GM23338 (cell line): ENCODE measurements at regions not wholly inside any gene's neighbourhood (a gene's known extent, or its start where the extent isn't known, plus 50 kb on each side); places are given as distances from the start of the nearest gene placed in this dataset.

ENCODE experiments used
- ATAC-seq: fragments of 200-7000 bp; cut with Tn5 transposase; 3 replicates; pipeline ENCODE4 v1.9.1; 2020
- DNase-seq: peaks from one replicate; pipeline ENCODE4 v3.0.0-alpha.2; 2015; ENCODE audit warnings: low spot score
- H2AFZ ChIP-seq: fragments of 200-600 bp; sonication (generic); 2 replicates; pipeline ENCODE4 v1.8.0; 2016; ENCODE audit warnings: antibody characterized with exemption, mild to moderate bottlenecking, moderate library complexity
- H3F3A ChIP-seq: fragments of 200-600 bp; sonication (generic); replicated peaks from 2 replicates; pipeline ENCODE4 v1.8.0; 2017; ENCODE audit warnings: antibody characterized with exemption, mixed run types, low read depth
- H3K27ac ChIP-seq: fragments of 200-600 bp; sonication (generic); 2 replicates; pipeline ENCODE4 v1.6.1; 2016; ENCODE audit warnings: low read depth
- H3K27me3 ChIP-seq: fragments of 200-600 bp; sonication (generic); 2 replicates; pipeline ENCODE4 v1.8.0; 2016; ENCODE audit warnings: mild to moderate bottlenecking, mixed run types, moderate library complexity; ENCODE audit not compliant: insufficient read depth
- H3K36me3 ChIP-seq: fragments of 200-600 bp; sonication (generic); 2 replicates; pipeline ENCODE4 v1.8.0; 2016; ENCODE audit warnings: mild to moderate bottlenecking; ENCODE audit not compliant: insufficient read depth
- H3K4me1 ChIP-seq: fragments of 200-600 bp; sonication (generic); 2 replicates; pipeline ENCODE4 v1.8.0; 2016; ENCODE audit warnings: mild to moderate bottlenecking, moderate library complexity; ENCODE audit not compliant: insufficient read depth
- H3K4me2 ChIP-seq: fragments of 200-600 bp; sonication (generic); 2 replicates; pipeline ENCODE4 v1.7.1; 2017; ENCODE audit warnings: mixed run types
- H3K4me3 ChIP-seq: fragments of 200-600 bp; sonication (generic); 2 replicates; pipeline ENCODE4 v1.6.1; 2016; ENCODE audit warnings: mixed run types
- H3K79me2 ChIP-seq: fragments of 200-600 bp; sonication (generic); replicated peaks from 2 replicates; pipeline ENCODE4 v1.8.0; 2017; ENCODE audit warnings: mild to moderate bottlenecking; ENCODE audit not compliant: insufficient read depth
- H3K9me2 ChIP-seq: fragments of 200-600 bp; sonication (generic); 2 replicates; pipeline ENCODE4 v1.8.0; 2017; ENCODE audit not compliant: insufficient read depth
- H4K20me1 ChIP-seq: fragments of 200-600 bp; sonication (generic); replicated peaks from 2 replicates; pipeline ENCODE4 v1.8.0; 2017; ENCODE audit warnings: mild to moderate bottlenecking; ENCODE audit not compliant: insufficient read depth
- H3K27ac Mint-ChIP-seq: 2 replicates; pipeline ENCODE4 v1.8.0; 2020; ENCODE audit warnings: inconsistent platforms, mild to moderate bottlenecking, moderate library complexity, mixed read lengths
- H3K27me3 Mint-ChIP-seq: 3 replicates; pipeline ENCODE4 v1.8.0; 2022; ENCODE audit warnings: low read depth, mild to moderate bottlenecking, moderate library complexity, mixed read lengths, inconsistent platforms; ENCODE audit not compliant: insufficient read depth, poor library complexity
- H3K36me3 Mint-ChIP-seq: 3 replicates; pipeline ENCODE4 v1.8.0; 2021; ENCODE audit warnings: low read depth, mild to moderate bottlenecking, inconsistent platforms, moderate library complexity, mixed read lengths
- H3K4me1 Mint-ChIP-seq: 3 replicates; pipeline ENCODE4 v1.8.0; 2020; ENCODE audit warnings: mild to moderate bottlenecking, inconsistent platforms, mixed read lengths
- H3K4me3 Mint-ChIP-seq: 3 replicates; pipeline ENCODE4 v1.8.0; 2021; ENCODE audit warnings: moderate library complexity, mild to moderate bottlenecking, inconsistent platforms, mixed read lengths
- H3K9me3 Mint-ChIP-seq: 3 replicates; pipeline ENCODE4 v1.8.0; 2020; ENCODE audit warnings: moderate library complexity, mild to moderate bottlenecking, inconsistent platforms, mixed read lengths
- CREB1 ChIP-seq: fragments of 250-450 bp; sonication (Bioruptor Pico); IDR thresholded peaks from 2 replicates; pipeline ENCODE4 v1.5.0; 2020; ENCODE audit warnings: low read depth, mild to moderate bottlenecking, moderate library complexity
- EZH2 ChIP-seq: fragments of 200-600 bp; sonication (generic); IDR thresholded peaks from one replicate; pipeline ENCODE4 v1.8.0; 2017; ENCODE audit warnings: antibody characterized with exemption, mild to moderate bottlenecking, low read depth; ENCODE audit not compliant: unreplicated experiment
- EZH2phosphoT487 ChIP-seq: fragments of 200-600 bp; sonication (generic); IDR thresholded peaks from one replicate; pipeline ENCODE4 v1.8.1; 2018; ENCODE audit warnings: antibody characterized with exemption; ENCODE audit not compliant: unreplicated experiment
- JUNB ChIP-seq: IDR thresholded peaks from one replicate; pipeline ENCODE4 v1.6.1; 2016; ENCODE audit warnings: antibody characterized with exemption; ENCODE audit not compliant: unreplicated experiment
- NANOG ChIP-seq: IDR thresholded peaks from 2 replicates; pipeline ENCODE4 v1.6.1; 2016; ENCODE audit warnings: antibody characterized with exemption, borderline replicate concordance
- POLR2AphosphoS5 ChIP-seq: IDR thresholded peaks from 2 replicates; pipeline ENCODE4 v1.6.1; 2016; ENCODE audit warnings: antibody characterized with exemption, low read depth
- REST ChIP-seq: IDR thresholded peaks from one replicate; pipeline ENCODE4 v1.6.1; 2018; ENCODE audit warnings: antibody characterized with exemption; ENCODE audit not compliant: unreplicated experiment
- STAT1 ChIP-seq: IDR thresholded peaks from one replicate; pipeline ENCODE4 v1.6.1; 2016; ENCODE audit warnings: antibody characterized with exemption; ENCODE audit not compliant: unreplicated experiment
- ZNF114 ChIP-seq: fragments of 250-450 bp; sonication (Bioruptor Pico); IDR thresholded peaks from 2 replicates; pipeline ENCODE4 v1.5.0; 2020; ENCODE audit warnings: mild to moderate bottlenecking, moderate library complexity
- ZNF331 ChIP-seq: fragments of 250-450 bp; sonication (Bioruptor Pico); IDR thresholded peaks from 2 replicates; pipeline ENCODE4 v1.5.0; 2020; ENCODE audit warnings: low read depth, mild to moderate bottlenecking, moderate library complexity
- TF ChIP-seq, protein P1 (sequence below), 2 experiments: fragments of 200-600 bp in 1 of 2; sonication (generic) in 1 of 2; conservative IDR thresholded peaks; 2 replicates each; pipeline versions ENCODE4 v1.5.1 to v1.6.1; 2016 to 2017; ENCODE audit warnings: antibody characterized with exemption in 2 of 2, low read depth in 2 of 2, mild to moderate bottlenecking in 2 of 2, moderate library complexity in 1 of 2
- TF ChIP-seq, protein P2 (sequence below): fragments of 250-450 bp; sonication (Bioruptor Pico); IDR thresholded peaks from 2 replicates; pipeline ENCODE4 v1.5.0; 2020; ENCODE audit warnings: mild to moderate bottlenecking, moderate library complexity

- TF ChIP-seq, protein P1, sequence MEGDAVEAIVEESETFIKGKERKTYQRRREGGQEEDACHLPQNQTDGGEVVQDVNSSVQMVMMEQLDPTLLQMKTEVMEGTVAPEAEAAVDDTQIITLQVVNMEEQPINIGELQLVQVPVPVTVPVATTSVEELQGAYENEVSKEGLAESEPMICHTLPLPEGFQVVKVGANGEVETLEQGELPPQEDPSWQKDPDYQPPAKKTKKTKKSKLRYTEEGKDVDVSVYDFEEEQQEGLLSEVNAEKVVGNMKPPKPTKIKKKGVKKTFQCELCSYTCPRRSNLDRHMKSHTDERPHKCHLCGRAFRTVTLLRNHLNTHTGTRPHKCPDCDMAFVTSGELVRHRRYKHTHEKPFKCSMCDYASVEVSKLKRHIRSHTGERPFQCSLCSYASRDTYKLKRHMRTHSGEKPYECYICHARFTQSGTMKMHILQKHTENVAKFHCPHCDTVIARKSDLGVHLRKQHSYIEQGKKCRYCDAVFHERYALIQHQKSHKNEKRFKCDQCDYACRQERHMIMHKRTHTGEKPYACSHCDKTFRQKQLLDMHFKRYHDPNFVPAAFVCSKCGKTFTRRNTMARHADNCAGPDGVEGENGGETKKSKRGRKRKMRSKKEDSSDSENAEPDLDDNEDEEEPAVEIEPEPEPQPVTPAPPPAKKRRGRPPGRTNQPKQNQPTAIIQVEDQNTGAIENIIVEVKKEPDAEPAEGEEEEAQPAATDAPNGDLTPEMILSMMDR (conservative IDR thresholded peaks at IDR 0.05; ENCODE audit: low read depth in 2 of 2), result no peak
- no peak for TF ChIP-seq ZNF331
- TF ChIP-seq EZH2, result no peak
- TF ChIP-seq JUNB, result no peak
- no peak for TF ChIP-seq NANOG
- no peak for TF ChIP-seq POLR2AphosphoS5
- no peak for TF ChIP-seq ZNF114
These were observed 109.5 kb upstream of the NCOR2 start (continued) for GRCh38 chr12:124676714-124677462.

DNA sequence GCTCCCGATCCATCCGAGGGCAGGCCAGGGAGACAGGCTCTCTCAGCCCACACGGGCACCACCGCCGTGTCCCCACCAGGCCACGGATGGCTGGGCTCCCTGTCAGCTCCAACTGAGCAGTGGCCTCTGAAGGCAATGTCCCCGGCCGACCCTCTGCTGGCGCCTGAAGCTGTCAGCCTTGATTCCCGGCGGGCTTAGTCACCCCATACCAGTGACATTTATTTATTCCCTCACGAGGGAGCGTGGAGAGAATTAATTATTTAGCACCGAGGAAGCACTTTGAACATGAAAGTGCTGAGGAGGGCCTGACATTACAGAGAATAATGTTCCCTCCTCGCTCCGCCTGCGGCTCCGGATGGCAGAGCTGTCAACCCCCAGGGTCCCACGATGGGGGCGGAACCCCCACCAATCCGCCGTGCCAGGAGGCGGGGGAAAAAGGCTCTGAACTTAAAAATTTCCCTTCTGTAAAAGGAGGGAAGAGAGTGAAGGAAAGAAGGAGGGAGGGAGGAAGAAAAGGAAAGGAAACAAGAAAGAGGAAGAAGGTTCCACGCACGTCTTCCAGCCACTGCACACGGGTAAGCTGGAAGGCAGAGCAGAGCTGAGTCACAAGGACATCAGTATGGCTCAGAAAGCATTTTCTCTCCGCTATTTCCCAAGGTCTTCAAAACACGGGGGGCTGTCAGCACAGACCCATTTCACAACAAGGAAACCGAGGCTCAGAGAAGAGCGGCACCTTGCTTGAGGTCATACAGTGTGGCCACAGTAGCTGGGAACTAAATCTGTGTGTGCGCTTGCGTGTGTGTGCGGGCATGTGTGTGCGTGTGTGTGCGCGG lies 108.7 kb upstream of the NCOR2 start:
- Mint-ChIP-seq H3K27ac (no peak overlapping the region), H3K27me3 (peaks cover 6% of the 10 kb centered on the region), H3K4me1 (peaks cover 11% of the 10 kb centered on the region), H3K36me3 (no peaks in the 10 kb centered on the region; the same call in 2 of the 3 replicates), H3K9me3 (no peaks in the 10 kb centered on the region; the same call in 2 of the 3 replicates), H3K4me3 (no peak overlapping the region; the same call in 2 of the 3 replicates)
- Histone ChIP-seq H2AFZ (no peak overlapping the region), H3K4me3 (no peak overlapping the region), H3K79me2 (no peaks in the 10 kb centered on the region), H4K20me1 (no peaks in the 10 kb centered on the region), H3K27me3 (no peaks in the 10 kb centered on the region), H3K27ac (no peak overlapping the region), H3K9me2 (no peaks in the 10 kb centered on the region), H3K36me3 (no peaks in the 10 kb centered on the region), H3K4me1 (no peaks in the 10 kb centered on the region), H3F3A (peaks cover 9% of the 10 kb centered on the region; the same call in 1 of the 2 replicates), H3K4me2 (no peak overlapping the region)
- ATAC-seq (no peak), DNase-seq (no peak)
- TF ChIP-seq JUNB (no peak), STAT1 (no peak), REST (no peak), CREB1 (CRISPR knock-in tag) (no peak), EZH2 (no peak), EZH2phosphoT487 (no peak), POLR2AphosphoS5 (no peak)
- TF ChIP-seq, protein P2, sequence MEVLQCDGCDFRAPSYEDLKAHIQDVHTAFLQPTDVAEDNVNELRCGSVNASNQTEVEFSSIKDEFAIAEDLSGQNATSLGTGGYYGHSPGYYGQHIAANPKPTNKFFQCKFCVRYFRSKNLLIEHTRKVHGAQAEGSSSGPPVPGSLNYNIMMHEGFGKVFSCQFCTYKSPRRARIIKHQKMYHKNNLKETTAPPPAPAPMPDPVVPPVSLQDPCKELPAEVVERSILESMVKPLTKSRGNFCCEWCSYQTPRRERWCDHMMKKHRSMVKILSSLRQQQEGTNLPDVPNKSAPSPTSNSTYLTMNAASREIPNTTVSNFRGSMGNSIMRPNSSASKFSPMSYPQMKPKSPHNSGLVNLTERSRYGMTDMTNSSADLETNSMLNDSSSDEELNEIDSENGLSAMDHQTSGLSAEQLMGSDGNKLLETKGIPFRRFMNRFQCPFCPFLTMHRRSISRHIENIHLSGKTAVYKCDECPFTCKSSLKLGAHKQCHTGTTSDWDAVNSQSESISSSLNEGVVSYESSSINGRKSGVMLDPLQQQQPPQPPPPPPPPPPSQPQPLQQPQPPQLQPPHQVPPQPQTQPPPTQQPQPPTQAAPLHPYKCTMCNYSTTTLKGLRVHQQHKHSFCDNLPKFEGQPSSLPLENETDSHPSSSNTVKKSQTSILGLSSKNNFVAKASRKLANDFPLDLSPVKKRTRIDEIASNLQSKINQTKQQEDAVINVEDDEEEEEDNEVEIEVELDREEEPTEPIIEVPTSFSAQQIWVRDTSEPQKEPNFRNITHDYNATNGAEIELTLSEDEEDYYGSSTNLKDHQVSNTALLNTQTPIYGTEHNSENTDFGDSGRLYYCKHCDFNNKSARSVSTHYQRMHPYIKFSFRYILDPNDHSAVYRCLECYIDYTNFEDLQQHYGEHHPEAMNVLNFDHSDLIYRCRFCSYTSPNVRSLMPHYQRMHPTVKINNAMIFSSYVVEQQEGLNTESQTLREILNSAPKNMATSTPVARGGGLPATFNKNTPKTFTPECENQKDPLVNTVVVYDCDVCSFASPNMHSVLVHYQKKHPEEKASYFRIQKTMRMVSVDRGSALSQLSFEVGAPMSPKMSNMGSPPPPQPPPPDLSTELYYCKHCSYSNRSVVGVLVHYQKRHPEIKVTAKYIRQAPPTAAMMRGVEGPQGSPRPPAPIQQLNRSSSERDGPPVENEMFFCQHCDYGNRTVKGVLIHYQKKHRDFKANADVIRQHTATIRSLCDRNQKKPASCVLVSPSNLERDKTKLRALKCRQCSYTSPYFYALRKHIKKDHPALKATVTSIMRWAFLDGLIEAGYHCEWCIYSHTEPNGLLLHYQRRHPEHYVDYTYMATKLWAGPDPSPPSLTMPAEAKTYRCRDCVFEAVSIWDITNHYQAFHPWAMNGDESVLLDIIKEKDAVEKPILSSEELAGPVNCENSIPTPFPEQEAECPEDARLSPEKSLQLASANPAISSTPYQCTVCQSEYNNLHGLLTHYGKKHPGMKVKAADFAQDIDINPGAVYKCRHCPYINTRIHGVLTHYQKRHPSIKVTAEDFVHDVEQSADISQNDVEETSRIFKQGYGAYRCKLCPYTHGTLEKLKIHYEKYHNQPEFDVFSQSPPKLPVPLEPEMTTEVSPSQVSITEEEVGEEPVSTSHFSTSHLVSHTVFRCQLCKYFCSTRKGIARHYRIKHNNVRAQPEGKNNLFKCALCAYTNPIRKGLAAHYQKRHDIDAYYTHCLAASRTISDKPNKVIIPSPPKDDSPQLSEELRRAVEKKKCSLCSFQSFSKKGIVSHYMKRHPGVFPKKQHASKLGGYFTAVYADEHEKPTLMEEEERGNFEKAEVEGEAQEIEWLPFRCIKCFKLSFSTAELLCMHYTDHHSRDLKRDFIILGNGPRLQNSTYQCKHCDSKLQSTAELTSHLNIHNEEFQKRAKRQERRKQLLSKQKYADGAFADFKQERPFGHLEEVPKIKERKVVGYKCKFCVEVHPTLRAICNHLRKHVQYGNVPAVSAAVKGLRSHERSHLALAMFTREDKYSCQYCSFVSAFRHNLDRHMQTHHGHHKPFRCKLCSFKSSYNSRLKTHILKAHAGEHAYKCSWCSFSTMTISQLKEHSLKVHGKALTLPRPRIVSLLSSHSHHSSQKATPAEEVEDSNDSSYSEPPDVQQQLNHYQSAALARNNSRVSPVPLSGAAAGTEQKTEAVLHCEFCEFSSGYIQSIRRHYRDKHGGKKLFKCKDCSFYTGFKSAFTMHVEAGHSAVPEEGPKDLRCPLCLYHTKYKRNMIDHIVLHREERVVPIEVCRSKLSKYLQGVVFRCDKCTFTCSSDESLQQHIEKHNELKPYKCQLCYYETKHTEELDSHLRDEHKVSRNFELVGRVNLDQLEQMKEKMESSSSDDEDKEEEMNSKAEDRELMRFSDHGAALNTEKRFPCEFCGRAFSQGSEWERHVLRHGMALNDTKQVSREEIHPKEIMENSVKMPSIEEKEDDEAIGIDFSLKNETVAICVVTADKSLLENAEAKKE, result no peak
